ENCODE measurements at regions not wholly inside any gene's neighbourhood (a gene's known extent, or its start where the extent isn't known, plus 50 kb on each side); places are given as distances from the start of the nearest gene placed in this dataset.

- RAD21 ChIA-PET (ENCODE audit: low non-redundant PET in 1 of 2, low total read pairs in 2 of 2, uncharacterized antibody in 2 of 2, unreplicated experiment in 2 of 2) = no interaction called here
- Histone ChIP-seq H3K9me2 (ENCODE audit: insufficient read depth) (no peaks in the 10 kb centered on the region), H3K4me1 (ENCODE audit: control insufficient read depth in 1 of 2, insufficient read depth in 2 of 2, low read length in 2 of 2) (no peaks in the 10 kb centered on the region), H3K27ac (ENCODE audit: low read depth, low read length) (no peak overlapping the region), H3K4me2 (ENCODE audit: low read length) (no peak overlapping the region), H4K20me1 (ENCODE audit: insufficient read depth) (no peaks in the 10 kb centered on the region), H3K9ac (ENCODE audit: low read length) (no peak overlapping the region), H3K36me3 (ENCODE audit: control insufficient read depth in 1 of 2, insufficient read depth in 2 of 2, low read length in 2 of 2) (no peaks in the 10 kb centered on the region), H3K9me3 (ENCODE audit: control insufficient read depth in 1 of 2, insufficient read depth in 1 of 2, low read depth in 1 of 2, low read length in 2 of 2) (no peaks in the 10 kb centered on the region), H3K4me3 (replicated peaks in 1 of 2; ENCODE audit: low read depth in 1 of 2, low read length in 2 of 2) (no peak overlapping the region), H3K27me3 (ENCODE audit: insufficient read depth, low read length) (no peaks in the 10 kb centered on the region), H3K79me2 (ENCODE audit: insufficient read depth, low read length) (no peaks in the 10 kb centered on the region), H2AFZ (ENCODE audit: low read depth, low read length, poor library complexity, severe bottlenecking) (no peak overlapping the region)
- POLR2A ChIA-PET = no interaction called here
- TF ChIP-seq EZH2phosphoT487 (IDR thresholded peaks at IDR 0.05; ENCODE audit: borderline replicate concordance) = no peak
- no peak for TF ChIP-seq CTCF (IDR thresholded peaks at IDR 0.05 in 2 of 3, conservative IDR thresholded peaks at IDR 0.05 in 1 of 3; ENCODE audit: borderline replicate concordance in 1 of 3, insufficient read depth in 1 of 3, low read depth in 2 of 3, low read length in 2 of 3)
- TF ChIP-seq ZBTB33 (IDR thresholded peaks at IDR 0.05; ENCODE audit: extremely low read depth, insufficient replicate concordance, low read length) = no peak
- no TSS peak for BruUV-seq (replicated peaks)
- CTCF ChIA-PET = no interaction called here
- no peak for ATAC-seq
- no peak for DNase-seq (ENCODE audit: low read depth, low spot score)
- intact Hi-C loops (cut with micrococcal nuclease) = no loop called here
Measured at GRCh38 chr10:133035952-133036351, 51.8 kb upstream of the ADGRA1 start.

- intact Hi-C loops (cut with micrococcal nuclease) = no loop called here
- Histone ChIP-seq H3K27ac (ENCODE audit: low read depth, low read length) (no peak overlapping the region), H3K4me2 (ENCODE audit: low read length) (no peak overlapping the region), H3K9me2 (ENCODE audit: insufficient read depth) (no peaks in the 10 kb centered on the region), H2AFZ (ENCODE audit: low read depth, low read length, poor library complexity, severe bottlenecking) (no peak overlapping the region), H3K9me3 (ENCODE audit: control insufficient read depth in 1 of 2, insufficient read depth in 1 of 2, low read depth in 1 of 2, low read length in 2 of 2) (no peaks in the 10 kb centered on the region), H3K79me2 (ENCODE audit: insufficient read depth, low read length) (no peaks in the 10 kb centered on the region), H4K20me1 (ENCODE audit: insufficient read depth) (no peaks in the 10 kb centered on the region), H3K27me3 (ENCODE audit: insufficient read depth, low read length) (no peaks in the 10 kb centered on the region), H3K36me3 (ENCODE audit: control insufficient read depth in 1 of 2, insufficient read depth in 2 of 2, low read length in 2 of 2) (no peaks in the 10 kb centered on the region), H3K9ac (ENCODE audit: low read length) (no peak overlapping the region), H3K4me1 (ENCODE audit: control insufficient read depth in 1 of 2, insufficient read depth in 2 of 2, low read length in 2 of 2) (no peaks in the 10 kb centered on the region), H3K4me3 (replicated peaks in 1 of 2; ENCODE audit: low read depth in 1 of 2, low read length in 2 of 2) (no peak overlapping the region)
- BruUV-seq (replicated peaks) = no TSS peak
- ChIA-PET CTCF (no interaction called here), RAD21 (ENCODE audit: low non-redundant PET in 1 of 2, low total read pairs in 2 of 2, uncharacterized antibody in 2 of 2, unreplicated experiment in 2 of 2) (no interaction called here), POLR2A (no interaction called here)
- DNase-seq (ENCODE audit: low read depth, low spot score) (no peak), ATAC-seq (no peak)
- no peak for TF ChIP-seq FOSL1 (IDR thresholded peaks at IDR 0.05; ENCODE audit: low read depth)
- TF ChIP-seq EZH2phosphoT487 (IDR thresholded peaks at IDR 0.05; ENCODE audit: borderline replicate concordance) = no peak
- TF ChIP-seq ZBTB33 (IDR thresholded peaks at IDR 0.05; ENCODE audit: extremely low read depth, insufficient replicate concordance, low read length) = no peak
- TF ChIP-seq, protein P1, sequence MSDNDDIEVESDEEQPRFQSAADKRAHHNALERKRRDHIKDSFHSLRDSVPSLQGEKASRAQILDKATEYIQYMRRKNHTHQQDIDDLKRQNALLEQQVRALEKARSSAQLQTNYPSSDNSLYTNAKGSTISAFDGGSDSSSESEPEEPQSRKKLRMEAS (IDR thresholded peaks at IDR 0.05) = no peak
- TF ChIP-seq, protein P2, sequence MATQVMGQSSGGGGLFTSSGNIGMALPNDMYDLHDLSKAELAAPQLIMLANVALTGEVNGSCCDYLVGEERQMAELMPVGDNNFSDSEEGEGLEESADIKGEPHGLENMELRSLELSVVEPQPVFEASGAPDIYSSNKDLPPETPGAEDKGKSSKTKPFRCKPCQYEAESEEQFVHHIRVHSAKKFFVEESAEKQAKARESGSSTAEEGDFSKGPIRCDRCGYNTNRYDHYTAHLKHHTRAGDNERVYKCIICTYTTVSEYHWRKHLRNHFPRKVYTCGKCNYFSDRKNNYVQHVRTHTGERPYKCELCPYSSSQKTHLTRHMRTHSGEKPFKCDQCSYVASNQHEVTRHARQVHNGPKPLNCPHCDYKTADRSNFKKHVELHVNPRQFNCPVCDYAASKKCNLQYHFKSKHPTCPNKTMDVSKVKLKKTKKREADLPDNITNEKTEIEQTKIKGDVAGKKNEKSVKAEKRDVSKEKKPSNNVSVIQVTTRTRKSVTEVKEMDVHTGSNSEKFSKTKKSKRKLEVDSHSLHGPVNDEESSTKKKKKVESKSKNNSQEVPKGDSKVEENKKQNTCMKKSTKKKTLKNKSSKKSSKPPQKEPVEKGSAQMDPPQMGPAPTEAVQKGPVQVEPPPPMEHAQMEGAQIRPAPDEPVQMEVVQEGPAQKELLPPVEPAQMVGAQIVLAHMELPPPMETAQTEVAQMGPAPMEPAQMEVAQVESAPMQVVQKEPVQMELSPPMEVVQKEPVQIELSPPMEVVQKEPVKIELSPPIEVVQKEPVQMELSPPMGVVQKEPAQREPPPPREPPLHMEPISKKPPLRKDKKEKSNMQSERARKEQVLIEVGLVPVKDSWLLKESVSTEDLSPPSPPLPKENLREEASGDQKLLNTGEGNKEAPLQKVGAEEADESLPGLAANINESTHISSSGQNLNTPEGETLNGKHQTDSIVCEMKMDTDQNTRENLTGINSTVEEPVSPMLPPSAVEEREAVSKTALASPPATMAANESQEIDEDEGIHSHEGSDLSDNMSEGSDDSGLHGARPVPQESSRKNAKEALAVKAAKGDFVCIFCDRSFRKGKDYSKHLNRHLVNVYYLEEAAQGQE (IDR thresholded peaks at IDR 0.05; ENCODE audit: low read depth) = no peak
- no peak for TF ChIP-seq ELF1 (IDR thresholded peaks at IDR 0.05; ENCODE audit: borderline replicate concordance, low read depth)
- TF ChIP-seq CEBPB (IDR thresholded peaks at IDR 0.05; ENCODE audit: low read depth) = no peak
- TF ChIP-seq JUND (IDR thresholded peaks at IDR 0.05) = no peak
- TF ChIP-seq RAD21 (IDR thresholded peaks at IDR 0.05; ENCODE audit: low read depth) = no peak
Measured at GRCh38 chr10:133034762-133035161, 53.0 kb upstream of the ADGRA1 start.
